Ascending aorta (tissue), 2 donors: ENCODE measurements at regions not wholly inside any gene's neighbourhood (a gene's known extent, or its start where the extent isn't known, plus 50 kb on each side); places are given as distances from the start of the nearest gene placed in this dataset.

ENCODE experiments used
- DNase-seq, 2 donors: peaks; one replicate each; pipeline ENCODE4 v3.0.0-alpha.2; 2019; ENCODE audit warnings: low spot score in 2 of 2
- H3K27ac ChIP-seq, 2 donors: fragments of 200-600 bp; sonication (generic); one replicate each; pipeline ENCODE4 v1.5.1; 2016 to 2017; ENCODE audit warnings: mild to moderate bottlenecking in 1 of 2
- H3K27me3 ChIP-seq: fragments of 200-600 bp; sonication (generic); one replicate; pipeline ENCODE4 v1.5.1; 2017
- H3K36me3 ChIP-seq, 2 donors: fragments of 200-600 bp; sonication (generic); one replicate each; pipeline ENCODE4 v1.5.1; 2016
- H3K4me1 ChIP-seq, 2 donors: fragments of 200-600 bp; sonication (generic); one replicate each; pipeline ENCODE4 v1.5.1; 2016 to 2017; ENCODE audit warnings: mild to moderate bottlenecking in 1 of 2
- H3K4me3 ChIP-seq, 2 donors: fragments of 200-600 bp; sonication (generic); one replicate each; pipeline ENCODE4 v1.5.1; 2016 to 2017; ENCODE audit warnings: mild to moderate bottlenecking in 1 of 2
- H3K9me3 ChIP-seq, 2 donors: fragments of 200-600 bp; sonication (generic); one replicate each; pipeline ENCODE4 v1.5.1; 2016
- CTCF ChIP-seq, 3 experiments: fragments of 200-600 bp in 2 of 3; fragments of 450-650 bp in 1 of 3; sonication (generic) in 2 of 3; IDR thresholded peaks; one replicate each; pipeline ENCODE4 v1.5.1; 2016 to 2019; ENCODE audit warnings: antibody characterized with exemption in 3 of 3, mild to moderate bottlenecking in 1 of 3, moderate library complexity in 1 of 3
- intact Hi-C: fragments of 100-400 bp; cut with DNase I; formaldehyde crosslinking; loops from one replicate; pipeline ENCODE4 v1.15.1; 2023

- intact Hi-C loops, result no loop called here
- Histone ChIP-seq H3K27ac (no peak overlapping the region), H3K9me3 (peaks cover 0 to 4% of the 10 kb centered on the region in 2 donors), H3K36me3 (no peaks in the 10 kb centered on the region), H3K27me3 (no peaks in the 10 kb centered on the region), H3K4me3 (no peak overlapping the region), H3K4me1 (peaks cover 0 to 2% of the 10 kb centered on the region in 2 donors)
- DNase-seq, result no peak
- TF ChIP-seq CTCF (IDR thresholded peaks at IDR 0.05), result no peak
These were observed 732.6 kb downstream of the MCTP2 start for GRCh38 chr15:94963953-94964352.

- Histone ChIP-seq H3K27me3 (no peaks in the 10 kb centered on the region), H3K9me3 (no peaks in the 10 kb centered on the region), H3K4me3 (no peak overlapping the region), H3K36me3 (no peaks in the 10 kb centered on the region), H3K27ac (peak overlapping the region in 1 of 2 donors; percentile 33), H3K4me1 (peaks cover 0 to 2% of the 10 kb centered on the region in 2 donors)
- no peak for TF ChIP-seq CTCF (IDR thresholded peaks at IDR 0.05)
- DNase-seq, result no peak
- intact Hi-C loops, result no loop called here
These were observed 734.2 kb downstream of the MCTP2 start for GRCh38 chr15:94965593-94965992.

GRCh38 chr15:94968133-94968532 is 736.8 kb downstream of the MCTP2 start:
- intact Hi-C loops, result no loop called here
- H3K27me3 ChIP-seq, result no peaks in the 10 kb centered on the region
- H3K4me3 ChIP-seq, result no peak overlapping the region
- DNase-seq, result no peak
- H3K36me3 ChIP-seq, result no peaks in the 10 kb centered on the region
- H3K4me1 ChIP-seq, result peaks cover 0 to 2% of the 10 kb centered on the region in 2 donors
- TF ChIP-seq CTCF (IDR thresholded peaks at IDR 0.05), result no peak
- H3K9me3 ChIP-seq, result no peaks in the 10 kb centered on the region
- no peak overlapping the region for H3K27ac ChIP-seq

- no peak overlapping the region for H3K4me3 ChIP-seq
These were observed 738.7 kb downstream of the MCTP2 start for GRCh38 chr15:94970096-94970495.

GRCh38 chr15:94970802-94971201 is 739.4 kb downstream of the MCTP2 start:
- H3K4me1 ChIP-seq, result no peaks in the 10 kb centered on the region
- no peaks in the 10 kb centered on the region for H3K36me3 ChIP-seq
- intact Hi-C loops, result no loop called here
- DNase-seq, result no peak
- H3K4me3 ChIP-seq, result no peak overlapping the region
- no peaks in the 10 kb centered on the region for H3K9me3 ChIP-seq
- no peaks in the 10 kb centered on the region for H3K27me3 ChIP-seq
- no peak for TF ChIP-seq CTCF (IDR thresholded peaks at IDR 0.05)
- H3K27ac ChIP-seq, result no peak overlapping the region

More at GRCh38 chr15:94970096-94970495, 738.7 kb downstream of the MCTP2 start:
- Histone ChIP-seq H3K27ac (no peak overlapping the region), H3K36me3 (no peaks in the 10 kb centered on the region), H3K27me3 (no peaks in the 10 kb centered on the region), H3K4me1 (peaks cover 0 to 2% of the 10 kb centered on the region in 2 donors), H3K9me3 (no peaks in the 10 kb centered on the region)
- no peak for DNase-seq
- intact Hi-C loops, result no loop called here
- no peak for TF ChIP-seq CTCF (IDR thresholded peaks at IDR 0.05)

- Histone ChIP-seq H3K4me1 (no peaks in the 10 kb centered on the region), H3K27ac (no peak overlapping the region), H3K9me3 (no peaks in the 10 kb centered on the region), H3K4me3 (no peak overlapping the region), H3K27me3 (no peaks in the 10 kb centered on the region), H3K36me3 (no peaks in the 10 kb centered on the region)
- DNase-seq, result no peak
- intact Hi-C loops, result no loop called here
- TF ChIP-seq CTCF (IDR thresholded peaks at IDR 0.05), result no peak
These were observed 741.0 kb downstream of the MCTP2 start for GRCh38 chr15:94972314-94972713.
